GM18873 (cell line): ENCODE measurements at regions not wholly inside any gene's neighbourhood (a gene's known extent, or its start where the extent isn't known, plus 50 kb on each side); places are given as distances from the start of the nearest gene placed in this dataset.

Source experiments
- ATAC-seq: cut with Tn5 transposase; IDR thresholded peaks from one replicate; pipeline ENCODE4 v1.9.1; 2021; ENCODE audit warnings: mild to moderate bottlenecking, moderate library complexity, moderate number of reproducible peaks; ENCODE audit not compliant: unreplicated experiment, low FRiP score

GRCh38 chr2:2840681-2841300 lies 509.7 kb upstream of the MYT1L start:
- no peak for ATAC-seq

GRCh38 chr2:2839782-2840531 lies 508.9 kb upstream of the MYT1L start:
- ATAC-seq = no peak

GRCh38 chr2:2839393-2839781 lies 508.3 kb upstream of the MYT1L start:
- no peak for ATAC-seq

GRCh38 chr2:2838548-2838845 lies 507.4 kb upstream of the MYT1L start:
- no peak for ATAC-seq

- ATAC-seq = no peak
These were observed 506.9 kb upstream of the MYT1L start for GRCh38 chr2:2837746-2838547.

- ATAC-seq = no peak
These were observed 505.4 kb upstream of the MYT1L start for GRCh38 chr2:2836343-2837070.

GRCh38 chr2:2834516-2835254 lies 503.6 kb upstream of the MYT1L start:
- no peak for ATAC-seq

- no peak for ATAC-seq
These were observed 503.0 kb upstream of the MYT1L start for GRCh38 chr2:2834105-2834504.

GRCh38 chr2:2832657-2833056 lies 501.6 kb upstream of the MYT1L start:
- no peak for ATAC-seq

- ATAC-seq = no peak
These were observed 500.6 kb upstream of the MYT1L start for GRCh38 chr2:2831633-2832032.

GRCh38 chr2:2830576-2830975 lies 499.5 kb upstream of the MYT1L start:
- no peak for ATAC-seq

GRCh38 chr2:2828774-2829368 lies 497.8 kb upstream of the MYT1L start:
- no peak for ATAC-seq

- no peak for ATAC-seq
These were observed 496.7 kb upstream of the MYT1L start for GRCh38 chr2:2827761-2828221.

- no peak for ATAC-seq
These were observed 496.1 kb upstream of the MYT1L start for GRCh38 chr2:2827046-2827636.

GRCh38 chr2:2826621-2827020 lies 495.5 kb upstream of the MYT1L start:
- ATAC-seq = no peak

- ATAC-seq = no peak
These were observed 495.1 kb upstream of the MYT1L start for GRCh38 chr2:2826209-2826551.

- ATAC-seq = no peak
These were observed 494.6 kb upstream of the MYT1L start for GRCh38 chr2:2825516-2826208.

- ATAC-seq = no peak
These were observed 494.0 kb upstream of the MYT1L start for GRCh38 chr2:2825062-2825461.

GRCh38 chr2:2824588-2824987 lies 493.5 kb upstream of the MYT1L start:
- no peak for ATAC-seq
